Endothelial cell of umbilical vein (primary cell): ENCODE measurements at regions not wholly inside any gene's neighbourhood (a gene's known extent, or its start where the extent isn't known, plus 50 kb on each side); places are given as distances from the start of the nearest gene placed in this dataset.

Source experiments
- CTCF ChIP-seq, 2 donors: IDR thresholded peaks; 1 replicate in 1 of 2; 2 replicates in 1 of 2; pipeline ENCODE4 v1.5.1; 2011; ENCODE audit warnings: low read length in 2 of 2, mild to moderate bottlenecking in 2 of 2, moderate library complexity in 2 of 2, control low read depth in 1 of 2, inconsistent platforms in 1 of 2, low read depth in 1 of 2; ENCODE audit not compliant: insufficient read depth in 1 of 2; ENCODE audit errors: extremely low read depth in 1 of 2
- EZH2 ChIP-seq: IDR thresholded peaks from 2 replicates; pipeline ENCODE4 v1.6.1; 2012; ENCODE audit warnings: borderline replicate concordance, low read depth, mild to moderate bottlenecking, moderate library complexity, low read length, inconsistent platforms; ENCODE audit not compliant: severe bottlenecking
- FOS ChIP-seq: IDR thresholded peaks from 2 replicates; pipeline ENCODE4 v1.6.1; 2011; ENCODE audit warnings: mild to moderate bottlenecking, low read length, moderate library complexity, borderline replicate concordance; ENCODE audit not compliant: insufficient read depth
- GATA2 ChIP-seq: IDR thresholded peaks from 2 replicates; pipeline ENCODE4 v1.7.0; 2011; ENCODE audit warnings: low read depth, mild to moderate bottlenecking, moderate library complexity, mixed read lengths, low read length; ENCODE audit not compliant: insufficient read length, insufficient read depth
- MYC ChIP-seq: IDR thresholded peaks from one replicate; pipeline ENCODE4 v1.6.1; 2011; ENCODE audit warnings: mild to moderate bottlenecking, low read depth, low read length
- POLR2A ChIP-seq: IDR thresholded peaks from 2 replicates; pipeline ENCODE4 v1.6.1; 2012; ENCODE audit warnings: low read depth, mild to moderate bottlenecking, control low read depth, low read length
- POLR2AphosphoS5 ChIP-seq: IDR thresholded peaks from 2 replicates; pipeline ENCODE4 v1.6.1; 2012; ENCODE audit warnings: low read depth, mild to moderate bottlenecking, control low read depth, low read length, moderate library complexity; ENCODE audit not compliant: insufficient read depth

DNA sequence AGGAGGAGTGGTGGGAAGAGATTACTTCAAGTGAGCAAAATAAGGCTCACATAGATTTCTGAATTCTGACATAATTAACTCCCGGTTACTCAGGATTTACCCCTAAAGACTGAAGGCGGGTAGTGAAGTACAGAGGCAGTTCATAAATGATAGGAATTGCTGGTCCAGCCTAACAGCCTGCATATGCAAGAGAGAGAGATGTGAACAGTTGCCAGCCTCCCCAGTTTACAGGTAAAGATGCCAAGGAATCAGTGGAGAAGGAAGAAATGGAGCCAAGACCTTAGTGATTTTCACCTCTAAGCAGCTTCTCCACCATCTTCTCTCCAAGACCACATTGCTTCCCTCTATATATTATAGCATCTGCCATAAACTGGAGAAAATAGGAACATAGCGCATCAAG is 91.8 kb upstream of the THUMPD2 start:
- TF ChIP-seq POLR2AphosphoS5: no peak
- no peak for TF ChIP-seq CTCF (IDR thresholded peaks at IDR 0.05; ENCODE audit: extremely low read depth in 1 of 2, insufficient read depth in 1 of 2, low read depth in 1 of 2, low read length in 2 of 2)
- no peak for TF ChIP-seq EZH2
- TF ChIP-seq POLR2A: no peak
- TF ChIP-seq MYC: no peak
- no peak for TF ChIP-seq FOS
- TF ChIP-seq GATA2: no peak
